AG10803 (cell line): ENCODE measurements at regions not wholly inside any gene's neighbourhood (a gene's known extent, or its start where the extent isn't known, plus 50 kb on each side); places are given as distances from the start of the nearest gene placed in this dataset.

Source experiments
- DNase-seq: peaks from one replicate; pipeline ENCODE4 v3.0.0; 2010; ENCODE audit warnings: low read depth
- H3K4me3 ChIP-seq: 2 replicates; pipeline ENCODE4 v1.5.1; 2011; ENCODE audit warnings: mild to moderate bottlenecking, low read length, control low read depth
- TF ChIP-seq, protein P1 (sequence below): conservative IDR thresholded peaks from 2 replicates; pipeline ENCODE4 v1.5.1; 2011; ENCODE audit warnings: mild to moderate bottlenecking, low read length, control low read depth, inconsistent platforms

DNA sequence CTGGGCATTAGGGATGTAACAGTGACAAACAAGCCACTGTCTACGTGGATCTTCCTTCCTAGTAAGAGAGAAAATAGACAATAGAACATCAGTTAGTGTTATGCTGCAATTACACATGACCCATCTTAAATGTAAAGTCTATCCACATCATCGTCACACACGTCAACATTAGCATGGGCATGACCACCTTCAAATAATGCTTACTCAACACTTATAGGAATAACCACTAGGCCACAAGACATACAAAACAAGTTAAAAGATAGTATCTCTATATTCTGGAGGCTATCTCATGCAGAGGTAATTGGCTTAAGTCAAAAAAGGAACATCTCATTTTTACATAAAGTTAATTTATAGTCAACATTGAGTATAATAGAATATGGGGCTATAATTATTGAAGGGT is 156.5 kb downstream of the MOXD1 start:
- H3K4me3 ChIP-seq: no peak overlapping the region
- DNase-seq: no peak
- TF ChIP-seq, protein P1, sequence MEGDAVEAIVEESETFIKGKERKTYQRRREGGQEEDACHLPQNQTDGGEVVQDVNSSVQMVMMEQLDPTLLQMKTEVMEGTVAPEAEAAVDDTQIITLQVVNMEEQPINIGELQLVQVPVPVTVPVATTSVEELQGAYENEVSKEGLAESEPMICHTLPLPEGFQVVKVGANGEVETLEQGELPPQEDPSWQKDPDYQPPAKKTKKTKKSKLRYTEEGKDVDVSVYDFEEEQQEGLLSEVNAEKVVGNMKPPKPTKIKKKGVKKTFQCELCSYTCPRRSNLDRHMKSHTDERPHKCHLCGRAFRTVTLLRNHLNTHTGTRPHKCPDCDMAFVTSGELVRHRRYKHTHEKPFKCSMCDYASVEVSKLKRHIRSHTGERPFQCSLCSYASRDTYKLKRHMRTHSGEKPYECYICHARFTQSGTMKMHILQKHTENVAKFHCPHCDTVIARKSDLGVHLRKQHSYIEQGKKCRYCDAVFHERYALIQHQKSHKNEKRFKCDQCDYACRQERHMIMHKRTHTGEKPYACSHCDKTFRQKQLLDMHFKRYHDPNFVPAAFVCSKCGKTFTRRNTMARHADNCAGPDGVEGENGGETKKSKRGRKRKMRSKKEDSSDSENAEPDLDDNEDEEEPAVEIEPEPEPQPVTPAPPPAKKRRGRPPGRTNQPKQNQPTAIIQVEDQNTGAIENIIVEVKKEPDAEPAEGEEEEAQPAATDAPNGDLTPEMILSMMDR: no peak

DNA sequence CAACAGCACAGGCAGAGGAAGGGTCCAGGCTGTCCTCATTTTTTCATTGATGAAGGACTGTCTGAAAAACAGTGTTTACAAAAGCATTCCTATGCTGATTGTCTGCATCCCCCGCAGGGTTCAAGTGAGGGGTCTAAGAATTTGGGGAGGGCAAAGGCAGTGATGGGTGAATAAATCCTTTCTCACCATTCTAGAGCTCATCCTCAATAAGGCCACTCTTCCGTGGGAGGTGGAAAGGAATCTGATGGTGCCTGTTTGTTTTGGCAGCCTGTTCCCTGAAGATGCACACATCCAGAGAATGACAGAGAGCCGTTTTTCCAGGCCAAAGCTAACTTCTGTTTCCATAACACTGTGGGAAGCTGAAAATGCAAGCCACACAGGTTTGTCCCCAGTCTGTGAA is 164.5 kb downstream of the MOXD1 start:
- no peak overlapping the region for H3K4me3 ChIP-seq
- DNase-seq: peak; percentile 60
- TF ChIP-seq, protein P1: no peak

DNA sequence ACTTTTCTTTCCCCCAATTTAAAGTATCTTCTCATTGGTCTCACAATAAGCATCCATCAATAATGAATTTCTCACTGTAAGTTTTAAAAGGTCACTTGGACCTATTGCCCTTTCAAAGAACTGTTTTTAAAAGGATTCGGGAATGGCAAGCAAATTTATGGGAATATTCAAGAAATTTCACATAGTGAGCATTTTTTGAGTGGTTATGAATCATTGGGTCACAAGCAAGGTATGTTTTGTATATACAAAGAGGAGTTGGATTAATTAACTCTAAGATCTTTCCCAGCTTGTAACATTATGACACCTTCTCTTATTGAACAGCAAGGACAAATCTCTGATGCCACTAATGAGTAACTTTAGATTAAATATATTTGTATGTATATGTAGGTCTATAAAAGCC is 165.0 kb downstream of the MOXD1 start:
- TF ChIP-seq, protein P1: no peak
- DNase-seq: peak; percentile 62
- no peak overlapping the region for H3K4me3 ChIP-seq

DNA sequence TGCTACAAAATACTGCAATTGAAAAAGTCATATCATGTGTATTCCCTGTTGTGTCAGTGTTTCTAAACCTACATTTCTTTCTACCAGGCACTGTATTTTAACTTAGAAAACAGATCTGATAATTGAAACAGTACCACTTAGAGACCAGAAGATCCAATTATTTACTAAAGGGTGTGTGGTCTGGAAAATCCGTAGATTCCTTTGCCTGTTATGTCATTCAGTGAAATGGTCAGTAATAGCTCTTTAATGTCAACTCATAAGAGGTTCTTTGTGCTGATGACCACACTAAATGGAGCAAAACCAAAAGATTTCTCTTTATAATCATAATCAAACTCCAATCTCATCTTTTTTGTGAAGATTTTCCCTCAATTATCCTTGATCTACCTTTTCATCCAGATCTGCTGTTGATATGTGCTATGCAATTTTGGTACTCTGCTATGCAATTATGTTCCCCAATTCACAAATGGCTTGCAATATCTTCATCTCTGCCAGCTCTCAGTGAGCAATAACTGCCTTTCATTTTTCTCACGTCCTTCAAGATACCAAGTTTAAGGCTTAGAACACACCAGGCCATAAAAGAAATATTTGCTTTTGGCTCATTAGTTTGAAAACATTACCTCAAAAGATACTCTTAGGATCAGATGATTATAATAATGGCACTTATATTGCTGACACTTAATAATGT is 165.5 kb downstream of the MOXD1 start:
- no peak overlapping the region for H3K4me3 ChIP-seq
- peak; percentile 75 for DNase-seq
- TF ChIP-seq, protein P1: no peak

DNA sequence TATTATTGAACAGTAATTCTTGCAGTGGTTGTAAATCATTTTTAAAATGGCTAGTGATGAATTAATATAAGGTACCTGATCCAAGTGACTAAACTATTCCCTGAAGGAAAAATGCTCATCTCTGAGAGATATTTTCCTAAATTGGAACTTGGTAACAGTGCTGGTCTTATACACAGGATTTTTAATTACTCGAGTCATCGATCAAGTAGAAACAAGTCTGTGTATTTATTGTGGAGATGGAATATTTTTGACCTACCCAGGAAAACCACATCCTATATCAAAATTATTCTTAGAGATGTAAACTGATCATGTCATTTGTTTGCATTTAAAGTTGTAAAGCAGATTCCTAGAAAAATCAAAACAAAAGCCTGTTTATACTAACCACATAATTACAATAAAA is 166.9 kb downstream of the MOXD1 start:
- H3K4me3 ChIP-seq: no peak overlapping the region
- TF ChIP-seq, protein P1: no peak
- no peak for DNase-seq

DNA sequence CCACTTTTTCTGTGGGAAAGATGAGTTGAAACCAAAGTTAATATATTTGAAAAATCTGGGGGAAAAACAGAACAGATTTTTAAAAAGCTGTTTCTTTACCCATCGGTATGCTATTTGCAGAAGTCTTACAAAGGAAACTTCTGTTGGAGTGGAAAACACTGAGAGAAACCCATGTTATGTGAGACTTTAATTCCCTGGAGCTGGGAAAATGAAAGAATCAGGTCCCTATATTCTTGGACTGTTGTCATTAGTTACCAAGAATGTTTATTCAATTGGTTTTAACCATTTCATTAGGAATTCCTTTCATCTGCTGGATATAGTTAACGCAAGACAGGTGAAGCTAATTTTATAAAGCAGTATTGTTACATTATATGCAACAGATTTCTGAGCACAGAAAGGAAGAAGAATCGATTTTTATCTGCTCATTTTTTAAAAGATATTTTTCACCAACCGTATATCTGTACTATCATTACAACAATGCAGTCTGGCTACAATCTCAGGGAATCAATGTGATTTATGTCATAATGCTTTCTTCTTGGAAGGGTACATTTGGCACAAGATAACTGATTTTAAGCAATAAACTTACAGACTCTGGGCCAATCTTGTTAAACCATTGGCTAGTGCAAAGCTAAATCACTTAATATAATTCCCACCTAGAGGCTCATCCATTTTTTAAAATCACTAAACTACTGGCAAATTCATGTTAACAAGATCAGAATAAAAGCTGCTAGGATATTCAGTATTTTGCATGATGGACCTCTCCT is 170.0 kb downstream of the MOXD1 start:
- no peak for DNase-seq
- no peak overlapping the region for H3K4me3 ChIP-seq
- TF ChIP-seq, protein P1: no peak

DNA sequence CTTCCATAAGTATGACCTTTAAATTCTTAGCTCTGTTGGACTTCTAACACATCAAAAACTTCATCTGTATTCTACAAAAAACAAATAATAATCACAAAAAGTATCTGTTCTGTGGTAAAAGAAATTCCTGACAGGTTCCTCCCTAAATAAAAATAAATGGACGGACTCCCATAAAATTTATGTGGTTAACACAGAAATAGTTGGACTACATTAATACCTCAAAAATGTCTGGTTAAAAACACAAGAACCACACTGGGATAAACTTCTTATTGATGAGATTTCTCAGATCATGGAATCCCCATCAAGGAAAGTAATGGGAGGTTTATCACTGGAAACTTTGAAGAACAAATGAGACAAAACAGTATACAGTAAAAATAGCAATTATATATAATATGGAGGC is 172.4 kb downstream of the MOXD1 start:
- no peak for DNase-seq
- H3K4me3 ChIP-seq: no peak overlapping the region
- TF ChIP-seq, protein P1: no peak
